ENCODE measurements at regions not wholly inside any gene's neighbourhood (a gene's known extent, or its start where the extent isn't known, plus 50 kb on each side); places are given as distances from the start of the nearest gene placed in this dataset.

GRCh38 chr2:226618544-226618874, 181.1 kb downstream of the IRS1 start:
- no peaks in the 10 kb centered on the region for H3K9me3 Mint-ChIP-seq
- no peak overlapping the region for H3K27ac Mint-ChIP-seq (ENCODE audit: unreplicated experiment)
- no peaks in the 10 kb centered on the region for H3K36me3 Mint-ChIP-seq (ENCODE audit: low read depth)
- no peak for DNase-seq (ENCODE audit: low read depth, low spot score)
- no peak for TF ChIP-seq CTCF (conservative IDR thresholded peaks at IDR 0.05)
- no peak overlapping the region for H3K4me3 Mint-ChIP-seq
- peaks cover 8% of the 10 kb centered on the region for H3K4me1 Mint-ChIP-seq
- H3K27me3 Mint-ChIP-seq (ENCODE audit: low read depth) = no peaks in the 10 kb centered on the region

GRCh38 chr2:226615891-226616290, 183.7 kb downstream of the IRS1 start:
- Mint-ChIP-seq H3K27me3 (ENCODE audit: low read depth) (no peaks in the 10 kb centered on the region), H3K9me3 (no peaks in the 10 kb centered on the region), H3K27ac (ENCODE audit: unreplicated experiment) (no peak overlapping the region), H3K4me1 (peaks cover 8% of the 10 kb centered on the region), H3K4me3 (no peak overlapping the region), H3K36me3 (ENCODE audit: low read depth) (no peaks in the 10 kb centered on the region)
- DNase-seq (ENCODE audit: low read depth, low spot score) = no peak
- TF ChIP-seq CTCF (conservative IDR thresholded peaks at IDR 0.05) = no peak

- Mint-ChIP-seq H3K9me3 (no peaks in the 10 kb centered on the region), H3K4me1 (no peaks in the 10 kb centered on the region), H3K4me3 (no peak overlapping the region), H3K36me3 (ENCODE audit: low read depth) (no peaks in the 10 kb centered on the region), H3K27ac (ENCODE audit: unreplicated experiment) (no peak overlapping the region), H3K27me3 (ENCODE audit: low read depth) (no peaks in the 10 kb centered on the region)
- DNase-seq (ENCODE audit: low read depth, low spot score) = no peak
- TF ChIP-seq CTCF (conservative IDR thresholded peaks at IDR 0.05) = no peak
Observed at GRCh38 chr2:226611944-226612318, 187.7 kb downstream of the IRS1 start.

- H3K27ac Mint-ChIP-seq (ENCODE audit: unreplicated experiment) = no peak overlapping the region
- no peak for DNase-seq (ENCODE audit: low read depth, low spot score)
- H3K36me3 Mint-ChIP-seq (ENCODE audit: low read depth) = no peaks in the 10 kb centered on the region
- H3K9me3 Mint-ChIP-seq = no peaks in the 10 kb centered on the region
- no peak for TF ChIP-seq CTCF (conservative IDR thresholded peaks at IDR 0.05)
- no peaks in the 10 kb centered on the region for H3K4me1 Mint-ChIP-seq
- no peaks in the 10 kb centered on the region for H3K27me3 Mint-ChIP-seq (ENCODE audit: low read depth)
- no peak overlapping the region for H3K4me3 Mint-ChIP-seq
Observed at GRCh38 chr2:226611196-226611943, 188.2 kb downstream of the IRS1 start.

- no peaks in the 10 kb centered on the region for H3K27me3 Mint-ChIP-seq (ENCODE audit: low read depth)
- no peaks in the 10 kb centered on the region for H3K36me3 Mint-ChIP-seq (ENCODE audit: low read depth)
- no peak for DNase-seq (ENCODE audit: low read depth, low spot score)
- H3K4me1 Mint-ChIP-seq = no peaks in the 10 kb centered on the region
- H3K4me3 Mint-ChIP-seq = no peak overlapping the region
- TF ChIP-seq CTCF (conservative IDR thresholded peaks at IDR 0.05) = no peak
- no peak overlapping the region for H3K27ac Mint-ChIP-seq (ENCODE audit: unreplicated experiment)
- no peaks in the 10 kb centered on the region for H3K9me3 Mint-ChIP-seq
Observed at GRCh38 chr2:226609366-226609765, 190.3 kb downstream of the IRS1 start.
